B cell (primary cell): ENCODE measurements at regions not wholly inside any gene's neighbourhood (a gene's known extent, or its start where the extent isn't known, plus 50 kb on each side); places are given as distances from the start of the nearest gene placed in this dataset.

Experiments used
- ATAC-seq: fragments of 200-7000 bp; cut with Tn5 transposase; one replicate; pipeline ENCODE4 v1.10.0; 2021; ENCODE audit warnings: low read depth, mild to moderate bottlenecking, moderate number of reproducible peaks, moderate library complexity
- CTCF ChIA-PET: fragments of 350-600 bp; sonication (Branson Sonifier 250); formaldehyde crosslinking; loops from one replicate; lab custom pipeline; 2021; ENCODE audit warnings: antibody characterized with exemption, inconsistent platforms; lab: Charles Lee
- POLR2A ChIA-PET: fragments of 350-600 bp; sonication (Branson Sonifier 250); formaldehyde crosslinking; loops from one replicate; lab custom pipeline; 2021; ENCODE audit warnings: antibody characterized with exemption; lab: Charles Lee
- DNase-seq: peaks from one replicate; pipeline ENCODE4 v3.0.0; 2013
- H2AFZ ChIP-seq: 2 replicates; pipeline ENCODE4 v1.6.1; 2012; ENCODE audit warnings: mild to moderate bottlenecking, low read depth, low read length; ENCODE audit not compliant: insufficient read depth, poor library complexity, severe bottlenecking
- H3K27ac ChIP-seq, 2 donors: 1 replicate in 1 of 2; 2 replicates in 1 of 2; pipeline ENCODE4 v1.5.1; 2012 to 2013; ENCODE audit warnings: low read length in 2 of 2, mild to moderate bottlenecking in 2 of 2, moderate library complexity in 1 of 2
- H3K27me3 ChIP-seq, 4 experiments: fragments of 200-600 bp in 1 of 4; sonication (generic) in 1 of 4; replicated peaks in 1 of 4; 1 replicate in 2 of 4; 2 replicates in 2 of 4; pipeline versions ENCODE4 v1.6.1 to v1.7.0; 2013 to 2016; ENCODE audit warnings: low read length in 3 of 4, mild to moderate bottlenecking in 2 of 4, mixed read lengths in 1 of 4, moderate library complexity in 1 of 4; ENCODE audit not compliant: insufficient read depth in 4 of 4, control insufficient read depth in 3 of 4; ENCODE audit errors: control extremely low read depth in 1 of 4
- H3K36me3 ChIP-seq, 2 experiments: replicated peaks in 1 of 2; 1 replicate in 1 of 2; 2 replicates in 1 of 2; pipeline versions ENCODE4 v1.6.1 to v1.7.1; 2013; ENCODE audit warnings: low read length in 1 of 2; ENCODE audit not compliant: insufficient read depth in 2 of 2, control insufficient read depth in 1 of 2; ENCODE audit errors: control extremely low read depth in 1 of 2, extremely low read depth in 1 of 2
- H3K4me1 ChIP-seq, 2 donors: fragments of 200-600 bp in 1 of 2; sonication (generic) in 1 of 2; 1 replicate in 1 of 2; 2 replicates in 1 of 2; pipeline versions ENCODE4 v1.5.1 to v1.6.1; 2013 to 2017; ENCODE audit warnings: low read length in 2 of 2; ENCODE audit not compliant: control insufficient read depth in 2 of 2, insufficient read depth in 2 of 2
- H3K4me2 ChIP-seq: replicated peaks from 2 replicates; pipeline ENCODE3; 2012; ENCODE audit warnings: mild to moderate bottlenecking, low read depth, low read length; ENCODE audit not compliant: poor library complexity, severe bottlenecking
- H3K4me3 ChIP-seq, 5 experiments: fragments of 200-600 bp in 1 of 5; sonication (generic) in 1 of 5; 1 replicate in 3 of 5; 2 replicates in 2 of 5; pipeline versions ENCODE4 v1.5.1 to v1.7.0; 2011 to 2016; ENCODE audit warnings: low read length in 4 of 5, mild to moderate bottlenecking in 4 of 5, low read depth in 2 of 5, control low read depth in 1 of 5, moderate library complexity in 1 of 5; ENCODE audit not compliant: insufficient read depth in 1 of 5; ENCODE audit errors: control extremely low read depth in 1 of 5, extremely low read depth in 1 of 5
- H3K79me2 ChIP-seq: fragments of 200-600 bp; sonication (generic); one replicate; pipeline ENCODE4 v1.6.0; 2016; ENCODE audit warnings: low read length; ENCODE audit not compliant: control insufficient read depth, insufficient read depth
- H3K9ac ChIP-seq: fragments of 200-600 bp; sonication (generic); 2 replicates; pipeline ENCODE4 v1.6.1; 2017; ENCODE audit warnings: mild to moderate bottlenecking, low read length, moderate library complexity
- H3K9me3 ChIP-seq, 3 donors: one replicate each; pipeline versions ENCODE4 v1.6.1 to v1.7.1; 2013; ENCODE audit warnings: low read length in 2 of 3; ENCODE audit not compliant: control insufficient read depth in 2 of 3, insufficient read depth in 1 of 3; ENCODE audit errors: control extremely low read depth in 1 of 3
- H4K20me1 ChIP-seq: 2 replicates; pipeline ENCODE4 v1.6.0; 2012; ENCODE audit warnings: mild to moderate bottlenecking, low read length; ENCODE audit not compliant: insufficient read depth, control insufficient read depth, poor library complexity, severe bottlenecking
- H3K27ac Mint-ChIP-seq: one replicate; pipeline ENCODE4 v1.8.0; 2021; ENCODE audit warnings: mixed read lengths
- H3K27me3 Mint-ChIP-seq: one replicate; pipeline ENCODE4 v1.8.0; 2021; ENCODE audit warnings: mixed read lengths
- H3K4me1 Mint-ChIP-seq: one replicate; pipeline ENCODE4 v1.8.0; 2021; ENCODE audit warnings: mixed read lengths
- H3K4me3 Mint-ChIP-seq: one replicate; pipeline ENCODE4 v1.8.0; 2021; ENCODE audit warnings: mixed read lengths
- H3K9me3 Mint-ChIP-seq: one replicate; pipeline ENCODE4 v1.8.0; 2022; ENCODE audit warnings: mixed read lengths; ENCODE audit not compliant: insufficient read depth
- CTCF ChIP-seq: fragments of 200-600 bp; IDR thresholded peaks from one replicate; pipeline ENCODE4 v1.8.0; 2022; ENCODE audit warnings: antibody characterized with exemption, mild to moderate bottlenecking
- EZH2 ChIP-seq: IDR thresholded peaks from 2 replicates; pipeline ENCODE4 v1.6.1; 2012; ENCODE audit warnings: borderline replicate concordance, low read depth, mild to moderate bottlenecking, moderate library complexity, low read length; ENCODE audit not compliant: insufficient read depth, poor library complexity, severe bottlenecking
- WGBS: methylation state at CpG from one replicate; pipeline ENCODE4 v1.1.5; 2013; ENCODE audit warnings: missing lambda C conversion rate; ENCODE audit not compliant: insufficient coverage; 5-methylcytosine and 5-hydroxymethylcytosine counted together
- intact Hi-C: fragments of 100-400 bp; cut with micrococcal nuclease; formaldehyde crosslinking; loops from one replicate; pipeline ENCODE4 v1.10.0; 2022

GRCh38 chr4:138749303-138749702 is 266.3 kb upstream of the NOCT start:
- no peaks in the 10 kb centered on the region for H3K4me1 Mint-ChIP-seq
- H3K27me3 ChIP-seq: no peaks in the 10 kb centered on the region
- no peak overlapping the region for H3K4me2 ChIP-seq
- no peak overlapping the region for H3K27ac Mint-ChIP-seq
- no peak overlapping the region for H3K4me3 ChIP-seq
- H3K36me3 ChIP-seq: no peaks in the 10 kb centered on the region
- no peak overlapping the region for H2AFZ ChIP-seq
- no peaks in the 10 kb centered on the region for H3K79me2 ChIP-seq
- H4K20me1 ChIP-seq: no peaks in the 10 kb centered on the region
- intact Hi-C loops: no loop called here
- H3K4me3 Mint-ChIP-seq: no peak overlapping the region
- no CpG with 5 or more reads among the region's 2 CpGs for WGBS
- peaks cover 10% of the 10 kb centered on the region for H3K27me3 Mint-ChIP-seq
- ATAC-seq: no peak
- no peak overlapping the region for H3K9ac ChIP-seq
- no peaks in the 10 kb centered on the region for H3K4me1 ChIP-seq
- POLR2A ChIA-PET: no interaction called here
- CTCF ChIA-PET: no interaction called here
- peaks cover 15% of the 10 kb centered on the region for H3K9me3 Mint-ChIP-seq
- DNase-seq: no peak
- no peak overlapping the region for H3K27ac ChIP-seq
- no peaks in the 10 kb centered on the region for H3K9me3 ChIP-seq
- TF ChIP-seq CTCF (no peak), EZH2 (no peak)

GRCh38 chr4:138741766-138742377 is 273.7 kb upstream of the NOCT start:
- ATAC-seq (no peak), DNase-seq (no peak)
- TF ChIP-seq CTCF: no peak
- no peak for TF ChIP-seq EZH2
- Mint-ChIP-seq H3K4me3 (no peak overlapping the region), H3K27me3 (peaks cover 7% of the 10 kb centered on the region), H3K4me1 (no peaks in the 10 kb centered on the region), H3K9me3 (peaks cover 2% of the 10 kb centered on the region), H3K27ac (no peak overlapping the region)
- no peak overlapping the region for H2AFZ ChIP-seq
- no peaks in the 10 kb centered on the region for H3K79me2 ChIP-seq
- ChIA-PET CTCF (no interaction called here), POLR2A (no interaction called here)
- intact Hi-C loops: no loop called here
- H3K4me3 ChIP-seq: no peak overlapping the region
- peaks cover 0 to 3% (median 0%) of the 10 kb centered on the region in 3 donors for H3K9me3 ChIP-seq
- no peaks in the 10 kb centered on the region for H3K36me3 ChIP-seq
- no peaks in the 10 kb centered on the region for H3K4me1 ChIP-seq
- no peak overlapping the region for H3K9ac ChIP-seq
- H4K20me1 ChIP-seq: no peaks in the 10 kb centered on the region
- H3K27ac ChIP-seq: no peak overlapping the region
- H3K4me2 ChIP-seq: no peak overlapping the region
- WGBS: no CpG with 5 or more reads among the region's 5 CpGs
- no peaks in the 10 kb centered on the region for H3K27me3 ChIP-seq
